LoVo (cell line): ENCODE measurements at regions not wholly inside any gene's neighbourhood (a gene's known extent, or its start where the extent isn't known, plus 50 kb on each side); places are given as distances from the start of the nearest gene placed in this dataset.

Experiments
- DNase-seq: peaks from one replicate; pipeline ENCODE4 v3.0.0-alpha.2; 2016; ENCODE audit warnings: low spot score

GRCh38 chr2:74760875-74761630 lies 72.9 kb upstream of the HK2 start:
- DNase-seq: no peak

GRCh38 chr2:74762789-74763188 lies 71.1 kb upstream of the HK2 start:
- no peak for DNase-seq

GRCh38 chr2:74763962-74764428 lies 69.9 kb upstream of the HK2 start:
- no peak for DNase-seq

GRCh38 chr2:74764429-74765272 lies 69.3 kb upstream of the HK2 start:
- DNase-seq: no peak

GRCh38 chr2:74766780-74767179 lies 67.1 kb upstream of the HK2 start:
- DNase-seq: no peak

- DNase-seq: no peak
Observed at GRCh38 chr2:74767618-74768017, 66.3 kb upstream of the HK2 start.

GRCh38 chr2:74768401-74768914 lies 65.5 kb upstream of the HK2 start:
- DNase-seq: no peak

- no peak for DNase-seq
Observed at GRCh38 chr2:74772046-74772445, 61.9 kb upstream of the HK2 start.

GRCh38 chr2:74777161-74777900 lies 56.6 kb upstream of the HK2 start:
- DNase-seq: no peak

- DNase-seq: no peak
Observed at GRCh38 chr2:74778381-74779264, 55.3 kb upstream of the HK2 start.

GRCh38 chr2:74779265-74779558 lies 54.7 kb upstream of the HK2 start:
- DNase-seq: no peak

- no peak for DNase-seq
Observed at GRCh38 chr2:74779587-74780135, 54.3 kb upstream of the HK2 start.
